ENCODE measurements at regions not wholly inside any gene's neighbourhood (a gene's known extent, or its start where the extent isn't known, plus 50 kb on each side); places are given as distances from the start of the nearest gene placed in this dataset.
"Not testable (repeated sequence)": the region's sequence is repeated elsewhere in the genome, so short reads cannot be mapped to it uniquely, and the experiment has no call there.

DNA sequence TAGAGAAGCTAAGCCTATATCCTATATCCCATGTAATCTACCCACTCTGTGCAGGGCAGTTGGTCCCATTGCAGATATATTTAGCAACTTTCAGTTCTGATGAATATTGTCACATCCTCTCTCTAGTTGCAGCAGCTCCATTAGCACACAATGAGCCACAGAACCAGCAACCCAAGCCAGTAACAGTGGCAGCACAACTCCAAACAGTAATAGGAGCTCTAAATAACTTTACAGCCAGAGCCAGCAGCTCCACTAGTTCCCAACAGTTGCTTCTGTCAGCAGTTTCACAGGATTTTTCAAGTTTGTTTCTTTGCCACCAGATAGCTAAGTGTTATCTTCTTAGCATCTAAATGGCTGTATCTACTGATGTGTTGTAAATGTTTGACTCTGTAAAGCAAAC, 490.8 kb downstream of the HTR1B start:
- no peak for DNase-seq

DNA sequence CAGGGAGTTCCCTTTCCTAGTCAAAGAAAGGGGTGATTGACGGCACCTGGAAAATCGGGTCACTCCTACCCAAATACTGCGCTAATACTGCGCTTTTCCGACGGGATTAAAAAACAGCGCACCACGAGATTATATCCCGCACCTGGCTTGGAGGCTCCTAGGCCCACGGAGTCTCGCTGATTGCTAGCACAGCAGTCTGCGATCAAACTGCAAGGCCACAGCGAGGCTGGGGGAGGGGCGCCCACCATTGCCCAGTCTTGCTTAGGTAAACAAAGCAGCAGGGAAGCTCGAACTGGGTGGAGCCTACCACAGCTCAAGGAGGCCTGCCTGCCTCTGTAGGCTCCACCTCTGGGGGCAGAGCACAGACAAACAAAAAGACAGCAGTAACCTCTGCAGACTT, 504.1 kb downstream of the HTR1B start:
- not testable (repeated sequence) for DNase-seq

DNA sequence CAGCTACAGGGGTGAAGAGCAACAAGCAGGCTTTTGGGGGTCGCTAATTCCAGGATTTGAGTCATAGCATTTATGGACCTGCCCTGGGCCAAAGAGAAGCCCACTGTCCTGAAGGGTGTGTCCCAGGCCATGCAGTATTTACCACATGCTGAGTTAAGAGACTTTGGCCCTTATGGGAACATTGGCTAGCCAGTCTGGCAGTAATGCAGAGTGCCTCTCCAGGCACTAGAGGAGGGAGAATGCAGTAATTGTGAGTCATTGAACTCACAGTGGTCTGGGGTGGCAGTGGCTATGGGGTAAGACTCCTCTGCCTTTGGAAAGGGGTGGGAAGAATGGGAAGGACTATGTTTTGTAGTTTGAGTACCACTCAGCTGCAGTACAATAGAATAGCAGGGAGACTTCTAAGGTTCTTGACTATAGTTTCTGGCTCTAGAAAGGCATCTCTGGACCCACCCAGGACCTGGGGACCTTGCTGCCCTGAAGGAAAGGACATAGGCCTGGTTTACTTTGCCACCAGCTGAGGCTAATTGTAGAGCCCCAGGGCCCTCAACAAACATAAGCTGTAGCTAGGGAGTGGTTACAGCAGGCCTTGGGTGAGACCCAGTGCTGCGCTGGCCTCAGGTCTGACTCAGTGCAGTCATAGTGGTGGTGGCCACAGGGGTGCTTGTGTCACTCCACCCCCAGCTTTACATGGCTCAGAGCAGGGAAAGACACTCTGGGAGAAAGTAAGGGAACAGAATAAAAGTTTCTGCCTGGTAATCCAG, 520.9 kb downstream of the HTR1B start:
- no peak for DNase-seq

DNA sequence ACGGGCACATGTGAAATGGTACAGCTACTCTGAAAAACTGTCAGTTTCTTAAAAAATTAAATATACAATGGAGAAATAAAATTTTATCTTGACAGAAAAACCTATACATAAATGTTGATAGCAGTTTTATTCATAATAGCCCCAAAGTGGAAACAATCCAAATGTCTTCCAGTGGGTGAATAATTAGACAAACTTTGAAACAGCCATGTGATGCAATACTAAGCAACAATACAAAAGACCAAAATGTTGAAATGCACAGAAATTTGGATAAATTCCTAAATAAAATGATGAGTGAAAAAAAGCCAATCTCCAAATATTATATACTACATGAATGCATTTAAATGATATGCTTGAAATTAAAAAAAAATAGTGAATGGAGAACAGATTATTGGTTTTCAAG, 523.1 kb downstream of the HTR1B start:
- no peak for DNase-seq

DNA sequence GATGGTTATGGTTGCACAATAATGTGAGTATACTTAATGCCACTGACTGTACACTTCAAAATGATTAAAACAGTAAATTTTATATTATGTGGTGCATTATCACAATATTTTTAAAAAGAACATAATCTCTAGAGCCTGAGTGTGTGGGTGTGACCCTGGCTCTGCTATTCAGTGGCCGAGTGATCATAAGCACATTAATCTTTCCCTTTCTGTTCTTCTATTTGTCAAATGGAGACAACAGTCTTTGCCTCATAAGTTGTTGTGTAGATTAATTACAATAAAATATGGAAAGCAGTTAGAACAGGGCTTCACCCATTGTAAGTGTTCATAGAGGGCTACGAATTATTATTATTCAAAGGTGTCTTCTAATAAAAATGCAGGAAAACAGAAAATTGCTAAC, 548.6 kb downstream of the HTR1B start:
- DNase-seq, result no peak

DNA sequence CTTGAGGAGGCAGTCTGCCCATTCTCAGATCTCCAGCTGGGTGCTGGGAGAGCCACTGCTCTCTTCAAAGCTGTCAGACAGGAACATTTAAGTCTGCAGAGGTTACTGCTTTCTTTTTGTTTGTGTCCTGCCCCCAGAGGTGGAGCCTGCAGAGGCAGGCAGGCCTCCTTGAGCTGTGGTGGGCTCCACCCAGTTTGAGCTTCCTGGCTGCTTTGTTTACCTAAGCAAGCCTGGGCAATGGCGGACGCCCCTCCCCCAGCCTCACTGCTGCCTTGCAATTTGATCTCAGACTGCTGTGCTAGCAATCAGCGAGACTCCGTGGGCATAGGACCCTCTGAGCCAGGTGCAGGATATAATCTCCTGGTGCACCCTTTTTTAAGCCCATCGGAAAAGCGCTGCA, 557.8 kb downstream of the HTR1B start:
- not testable (repeated sequence) for DNase-seq

DNA sequence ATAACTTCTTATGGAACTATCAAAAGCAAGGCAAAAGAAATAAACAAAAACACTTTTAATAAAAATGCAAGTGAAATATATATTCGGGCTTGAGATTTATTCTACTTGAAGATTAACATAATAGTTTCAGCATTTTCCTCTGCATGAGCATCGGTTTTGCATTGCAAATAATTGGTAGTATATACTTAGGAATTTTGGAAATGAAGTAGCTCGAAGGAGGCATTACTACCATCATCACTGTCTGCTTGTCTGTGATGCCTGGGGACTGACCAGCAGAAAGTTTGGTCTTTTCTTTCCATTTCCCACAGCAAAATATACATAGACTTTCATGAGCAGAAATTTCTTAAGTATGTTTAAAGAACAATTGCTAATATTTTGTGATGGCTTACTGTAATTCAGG, 570.7 kb downstream of the HTR1B start:
- no peak for DNase-seq

DNA sequence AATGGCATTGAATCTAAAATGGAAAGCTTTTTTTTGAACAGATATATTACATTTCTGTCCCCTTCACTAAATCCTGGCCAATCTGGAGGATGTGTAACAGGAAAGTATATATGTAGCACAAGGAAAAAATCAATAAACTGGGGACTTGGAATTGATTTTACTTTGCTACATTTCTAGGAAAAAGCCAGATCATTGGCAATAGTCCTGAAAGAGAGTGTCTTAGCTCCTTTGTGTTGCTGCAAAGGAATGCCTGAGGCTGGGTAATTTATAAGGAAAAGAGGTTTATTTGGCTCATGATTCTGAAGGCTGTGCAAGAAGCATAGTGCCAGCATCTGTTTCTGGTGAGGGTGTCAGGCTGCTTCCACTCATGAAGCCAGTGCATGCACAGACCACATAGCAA, 574.9 kb downstream of the HTR1B start:
- DNase-seq, result no peak

DNA sequence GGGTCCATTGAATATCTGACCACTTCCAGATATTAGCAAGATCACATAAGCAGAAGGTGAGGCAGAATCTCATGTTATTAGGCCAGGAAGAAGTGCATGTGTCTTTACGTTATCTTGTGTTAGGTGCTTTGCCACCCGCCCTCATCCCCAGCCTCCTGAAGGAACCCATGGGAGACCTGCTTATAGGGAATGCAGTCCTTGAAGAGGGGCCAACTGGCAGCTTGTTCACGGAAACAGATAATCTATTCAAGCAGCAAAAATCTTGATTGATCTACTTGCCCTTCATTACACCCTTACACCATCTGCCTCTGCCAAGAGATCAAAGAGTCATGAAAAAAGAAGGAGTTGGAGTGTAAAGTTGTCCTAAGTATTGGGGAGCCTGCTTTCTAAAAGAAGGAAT, 576.4 kb downstream of the HTR1B start:
- DNase-seq, result no peak

DNA sequence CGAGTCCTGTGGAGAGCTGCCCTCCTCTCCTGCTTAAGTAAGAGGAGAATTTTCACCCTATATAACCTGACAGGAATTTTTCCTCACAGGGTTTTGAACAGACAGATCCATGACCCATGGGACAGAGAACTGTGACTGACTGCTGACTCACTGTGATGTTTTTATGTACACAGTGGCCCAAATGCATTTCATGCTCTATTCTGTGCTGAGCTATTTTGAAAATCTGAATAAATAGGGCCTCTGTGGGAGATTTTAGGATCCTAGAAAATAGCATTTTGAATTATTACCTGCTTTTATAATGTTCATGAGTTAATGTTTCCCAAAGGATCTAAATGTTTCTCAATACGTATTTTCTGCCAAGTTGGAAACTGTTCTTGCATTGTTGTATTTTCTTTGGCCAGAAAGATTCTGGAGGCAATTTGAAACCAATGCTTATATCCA, 577.4 kb downstream of the HTR1B start:
- DNase-seq, result peak; percentile 17

DNA sequence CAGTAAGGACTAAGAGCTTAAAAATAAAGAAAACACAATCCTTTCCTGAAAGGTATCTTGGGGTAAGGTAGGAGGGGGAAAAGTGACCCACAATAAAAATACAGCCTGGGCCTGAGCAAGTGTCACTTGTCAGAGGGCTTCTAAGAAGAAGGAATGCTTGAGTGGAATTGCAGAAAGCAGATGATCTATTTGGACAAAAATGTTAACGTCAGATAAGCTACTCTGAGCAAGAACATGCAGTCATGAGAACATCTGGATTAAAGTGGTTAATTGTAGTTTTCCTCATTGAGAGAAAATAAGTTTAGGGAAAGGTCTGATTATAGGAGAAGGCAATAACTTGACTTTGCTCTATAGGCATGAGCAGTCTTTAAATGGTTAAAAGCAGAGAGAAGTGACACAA, 581.9 kb downstream of the HTR1B start:
- no peak for DNase-seq

DNA sequence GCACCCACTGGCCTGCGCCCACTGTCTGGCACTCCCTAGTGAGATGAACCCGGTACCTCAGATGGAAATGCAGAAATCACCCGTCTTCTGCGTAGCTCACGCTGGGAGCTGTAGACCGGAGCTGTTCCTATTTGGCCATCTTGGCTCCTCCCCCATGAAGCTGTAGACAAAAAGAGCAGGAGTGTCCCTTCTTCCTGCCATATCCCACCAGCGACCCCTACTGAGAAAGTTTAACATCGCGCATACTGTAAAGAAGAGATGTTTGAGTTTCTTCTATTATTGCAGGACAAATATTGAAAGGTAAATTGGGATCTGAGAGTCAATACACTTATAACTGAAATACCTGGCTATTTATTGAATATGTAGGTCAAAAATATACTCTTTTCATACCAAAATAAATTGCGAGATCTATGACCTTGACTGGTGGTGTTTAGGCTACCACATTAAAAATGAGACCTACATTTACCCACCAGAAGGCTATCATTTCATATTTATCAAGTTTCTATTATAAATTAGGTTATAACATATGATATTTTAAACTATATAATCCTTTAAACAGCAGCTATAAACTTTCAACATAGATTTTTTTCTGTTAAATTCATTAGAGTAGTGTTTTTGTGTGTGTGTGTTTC, 586.3 kb downstream of the HTR1B start:
- peak; percentile 51 for DNase-seq

DNA sequence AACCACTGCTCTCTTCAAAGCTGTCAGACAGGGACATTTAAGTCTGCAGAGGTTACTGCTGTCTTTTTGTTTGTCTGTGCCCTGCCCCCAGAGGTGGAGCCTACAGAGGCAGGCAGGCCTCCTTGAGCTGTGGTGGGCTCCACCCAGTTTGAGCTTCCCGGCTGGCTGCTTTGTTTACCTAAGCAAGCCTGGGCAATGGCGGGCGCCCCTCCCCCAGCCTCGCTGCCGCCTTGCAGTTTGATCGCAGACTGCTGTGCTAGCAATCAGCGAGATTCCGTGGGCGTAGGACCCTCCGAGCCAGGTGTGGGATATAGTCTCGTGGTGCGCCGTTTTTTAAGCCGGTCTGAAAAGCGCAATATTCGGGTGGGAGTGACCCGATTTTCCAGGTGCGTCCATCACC, 586.9 kb downstream of the HTR1B start:
- not testable (repeated sequence) for DNase-seq

DNA sequence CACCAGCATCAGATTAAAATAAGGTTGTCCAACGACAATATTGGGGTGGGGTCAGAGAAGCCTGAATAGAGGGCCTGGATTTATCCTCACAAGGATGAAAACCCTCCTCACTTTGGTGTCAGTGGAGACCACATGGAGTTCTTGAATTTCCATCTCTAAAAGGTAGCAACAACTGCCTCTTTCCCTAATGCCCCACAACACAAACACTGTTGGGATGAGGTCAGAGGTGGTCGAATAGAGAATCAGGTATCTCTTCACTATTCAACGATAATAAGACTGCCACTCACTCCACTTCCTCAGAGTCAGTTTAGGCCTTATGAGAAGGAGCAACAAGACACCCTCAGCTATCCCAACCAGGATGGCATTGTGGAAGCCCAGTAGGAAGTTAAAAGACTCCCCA, 596.1 kb downstream of the HTR1B start:
- no peak for DNase-seq

DNA sequence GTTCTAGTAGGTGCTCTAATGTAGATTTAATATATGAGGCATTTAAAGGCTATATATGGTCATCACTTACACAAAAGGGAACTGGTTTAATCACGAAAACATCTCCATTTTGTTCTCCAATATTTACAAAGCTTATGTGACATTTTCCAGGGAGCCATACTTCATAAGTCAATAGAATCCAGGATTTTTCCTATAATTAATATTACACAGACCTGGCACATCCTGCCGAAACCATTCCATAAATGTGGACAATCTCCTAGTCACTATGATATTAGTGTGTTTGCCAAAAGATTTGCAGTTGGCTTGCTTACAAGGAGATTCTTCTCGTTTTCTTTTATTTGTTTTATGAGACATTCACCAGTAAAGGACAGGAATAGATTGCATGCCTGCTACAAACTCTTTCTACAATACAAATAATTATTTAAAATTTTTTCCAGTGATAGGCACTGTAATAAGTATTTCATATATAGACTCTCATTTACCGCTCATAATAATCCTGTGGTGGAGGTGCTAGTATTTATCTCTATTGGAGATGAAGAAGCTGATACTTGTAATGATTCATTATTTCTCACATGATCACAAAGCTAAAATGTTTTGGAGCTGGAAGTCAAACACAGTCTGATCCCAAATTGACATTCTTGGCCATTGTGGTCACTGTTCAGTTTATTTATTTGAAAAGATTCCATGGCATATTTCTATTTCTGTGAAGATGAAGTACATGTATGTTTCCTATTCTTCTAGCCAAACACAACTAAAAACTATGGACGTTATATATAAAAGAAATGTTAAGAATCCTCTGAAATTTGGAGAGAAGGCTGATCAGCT, 597.0 kb downstream of the HTR1B start:
- DNase-seq, result no peak

DNA sequence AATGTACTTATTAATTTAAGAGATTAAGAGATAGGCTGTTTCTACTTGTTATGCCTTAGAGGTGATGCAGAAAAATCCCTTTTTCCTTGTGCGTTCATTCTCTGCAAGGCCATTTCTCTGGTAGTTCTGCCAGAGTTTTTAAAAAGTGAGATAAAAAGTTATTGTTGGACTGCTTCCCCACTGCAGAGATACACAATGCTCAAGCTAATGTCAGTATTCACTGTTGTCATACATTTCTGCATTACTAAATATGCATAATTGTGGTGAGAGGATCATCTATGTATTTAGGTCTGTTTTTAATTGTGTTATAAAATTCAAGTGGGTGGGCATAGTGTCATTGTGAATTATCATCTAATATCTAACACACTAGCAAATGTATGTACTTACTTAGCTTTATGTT, 600.4 kb downstream of the HTR1B start:
- peak; percentile 29 for DNase-seq

DNA sequence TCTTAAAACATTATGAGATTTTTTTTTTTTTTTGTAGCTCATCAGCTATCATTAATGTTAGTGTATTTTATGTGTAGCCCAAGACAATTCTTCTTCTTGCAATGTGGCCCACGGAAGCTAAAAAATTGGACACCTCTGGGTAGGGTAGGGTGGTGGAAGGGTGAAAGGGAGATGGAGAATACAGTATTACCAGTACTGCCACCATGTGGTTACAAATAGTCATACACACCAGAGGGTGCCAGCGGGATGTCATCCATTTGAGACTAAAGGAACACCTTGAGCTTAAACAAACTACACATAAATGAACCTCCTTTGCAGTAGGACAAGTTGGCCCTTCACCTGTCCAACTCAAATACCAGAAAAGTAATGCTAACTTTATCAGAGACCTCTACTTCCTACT, 601.9 kb downstream of the HTR1B start:
- DNase-seq, result no peak

DNA sequence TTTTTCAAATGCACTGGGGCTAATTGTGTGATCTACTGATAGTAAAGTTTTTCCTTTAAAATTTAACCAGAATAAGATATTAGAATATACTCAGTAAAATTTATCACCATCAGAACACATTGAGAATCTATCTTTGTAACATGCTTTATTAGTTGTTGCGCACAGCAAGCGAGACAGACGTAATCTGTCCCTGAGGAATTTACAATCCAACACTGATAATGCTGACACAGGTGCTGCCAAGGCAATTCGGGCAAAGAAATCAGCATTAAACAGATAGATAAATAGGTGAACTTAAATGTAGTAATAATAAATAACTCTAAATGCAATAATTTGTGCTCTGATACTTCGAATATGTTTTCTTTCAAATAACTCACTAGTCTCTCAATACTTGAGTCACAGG, 607.2 kb downstream of the HTR1B start:
- no peak for DNase-seq

DNA sequence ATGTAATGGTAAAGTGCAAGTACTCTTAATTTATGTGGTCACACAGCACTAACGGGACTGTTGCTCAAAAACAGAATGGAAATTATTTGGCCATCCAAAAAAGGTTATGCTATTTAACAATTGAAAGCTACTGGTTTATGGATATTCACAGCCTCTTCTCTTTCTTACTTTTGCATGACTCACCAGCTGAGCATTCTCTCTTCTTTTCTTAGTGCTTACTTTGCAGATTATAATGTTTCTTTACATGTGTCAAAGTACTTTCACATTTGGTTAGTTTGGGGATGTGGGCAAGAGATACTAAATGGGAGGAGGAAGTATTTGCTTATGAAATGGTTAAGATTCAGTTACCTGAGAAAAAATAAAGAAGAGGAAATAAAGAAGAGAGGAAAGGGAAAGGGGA, 610.5 kb downstream of the HTR1B start:
- DNase-seq, result no peak

DNA sequence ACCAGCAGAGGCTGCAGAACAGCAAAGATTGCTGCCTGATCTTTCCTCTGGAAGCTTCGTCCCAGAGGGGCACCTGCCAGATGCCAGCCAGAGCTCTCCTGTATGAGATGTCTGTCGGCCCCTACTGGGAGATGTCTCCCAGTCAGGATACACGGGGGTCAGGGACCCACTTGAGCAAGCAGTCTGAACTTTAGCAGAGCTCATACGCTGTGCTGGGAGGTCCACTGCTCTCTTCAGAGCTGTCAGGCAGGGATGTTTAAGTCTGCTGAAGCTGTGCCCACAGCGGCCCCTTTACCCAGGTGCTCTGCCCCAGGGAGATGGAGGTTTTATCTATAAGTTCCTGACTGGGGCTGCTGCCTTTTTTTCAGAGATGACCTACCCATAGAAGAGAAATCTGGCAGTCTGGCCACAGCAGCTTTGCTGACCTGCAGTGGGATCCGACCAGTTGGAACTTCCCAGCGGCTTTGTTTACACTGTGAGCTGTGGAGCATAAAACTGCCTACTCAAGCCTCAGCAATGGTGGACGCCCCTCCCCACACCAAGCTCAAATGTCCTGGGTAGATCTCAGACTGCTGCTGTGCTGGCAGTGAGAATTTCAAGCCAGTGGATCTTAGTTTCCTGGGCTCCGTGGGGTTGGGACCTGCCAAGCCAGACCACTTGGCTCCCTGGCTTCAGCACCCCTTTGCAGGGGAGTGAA, 613.9 kb downstream of the HTR1B start:
- not testable (repeated sequence) for DNase-seq

DNA sequence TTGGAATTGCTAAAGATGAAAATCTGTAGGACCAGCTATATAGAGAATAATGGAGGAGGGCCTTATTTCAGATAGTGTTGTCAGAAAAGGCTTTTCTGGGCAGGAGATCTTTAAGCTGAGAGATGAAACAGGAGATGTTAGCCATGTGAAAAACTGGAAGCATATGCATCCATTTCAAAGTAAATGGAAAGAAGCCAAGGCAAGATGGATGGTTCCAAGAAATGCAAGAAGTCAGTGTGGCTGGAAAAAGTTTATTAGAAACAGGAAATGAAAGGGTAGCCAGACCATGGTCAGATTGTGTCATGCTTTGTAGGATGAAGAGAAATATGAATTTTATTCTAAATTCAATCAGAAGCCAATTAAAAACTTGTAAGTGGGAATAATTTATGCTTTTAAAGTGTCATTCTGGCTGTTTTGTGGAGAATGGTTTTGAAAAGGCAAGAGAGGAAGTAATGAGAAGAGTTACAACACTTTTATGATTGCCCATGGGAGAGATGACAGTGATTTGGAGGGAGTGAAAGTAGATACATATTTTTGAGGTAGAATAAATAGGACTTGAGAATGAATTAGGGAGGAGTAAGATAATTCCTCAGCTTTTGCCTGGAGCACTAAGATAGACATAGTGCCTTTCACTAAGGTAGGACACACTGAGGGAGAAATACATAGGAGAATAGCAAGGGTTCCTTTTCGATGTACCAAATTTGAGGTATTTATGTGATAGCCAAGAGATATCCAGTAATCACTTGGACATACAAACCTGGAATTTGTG, 620.1 kb downstream of the HTR1B start:
- peak; percentile 35 for DNase-seq

DNA sequence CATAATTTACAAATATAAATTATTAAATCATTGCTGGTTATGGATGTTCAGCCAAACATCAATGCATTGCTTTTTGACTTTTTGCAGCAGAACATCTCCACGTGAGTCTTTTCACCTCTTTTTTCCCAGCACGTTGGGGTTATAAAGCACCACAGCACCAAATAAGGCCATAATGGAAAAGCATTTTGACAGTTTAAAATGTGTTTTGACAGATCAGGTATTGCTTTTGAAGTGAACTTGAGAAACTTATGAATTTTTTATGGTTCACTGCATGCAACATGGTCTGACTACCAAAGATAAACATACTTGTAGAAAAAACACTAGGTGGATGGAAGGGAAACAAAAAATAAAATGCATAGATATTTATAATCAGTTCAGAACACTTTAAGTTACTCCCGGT, 622.4 kb downstream of the HTR1B start:
- no peak for DNase-seq
